ENCODE measurements at regions not wholly inside any gene's neighbourhood (a gene's known extent, or its start where the extent isn't known, plus 50 kb on each side); places are given as distances from the start of the nearest gene placed in this dataset.
"Not testable (repeated sequence)": the region's sequence is repeated elsewhere in the genome, so short reads cannot be mapped to it uniquely, and the experiment has no call there.

GRCh38 chr7:51930834-51931233, 614.2 kb upstream of the COBL start:
- DNase-seq (ENCODE audit: low spot score) = no peak

- no peak for DNase-seq (ENCODE audit: low spot score)
These were observed 613.2 kb upstream of the COBL start for GRCh38 chr7:51929818-51930217.

- DNase-seq (ENCODE audit: low spot score) = no peak
These were observed 611.1 kb upstream of the COBL start for GRCh38 chr7:51927738-51928137.

- no peak for DNase-seq (ENCODE audit: low spot score)
These were observed 602.0 kb upstream of the COBL start for GRCh38 chr7:51918581-51918980.

- DNase-seq (ENCODE audit: low spot score) = no peak
These were observed 584.9 kb upstream of the COBL start for GRCh38 chr7:51901489-51901840.

- not testable (repeated sequence) for DNase-seq (ENCODE audit: low spot score)
These were observed 584.3 kb upstream of the COBL start for GRCh38 chr7:51900755-51901488.

- no peak for DNase-seq (ENCODE audit: low spot score)
These were observed 583.0 kb upstream of the COBL start for GRCh38 chr7:51899611-51900010.

GRCh38 chr7:51882412-51882811, 565.8 kb upstream of the COBL start:
- no peak for DNase-seq (ENCODE audit: low spot score)

- no peak for DNase-seq (ENCODE audit: low spot score)
These were observed 564.7 kb upstream of the COBL start for GRCh38 chr7:51881309-51881708.

- no peak for DNase-seq (ENCODE audit: low spot score)
These were observed 562.3 kb upstream of the COBL start for GRCh38 chr7:51878865-51879264.

GRCh38 chr7:51869452-51869851, 552.8 kb upstream of the COBL start:
- no peak for DNase-seq (ENCODE audit: low spot score)

- no peak for DNase-seq (ENCODE audit: low spot score)
These were observed 550.5 kb upstream of the COBL start for GRCh38 chr7:51867117-51867516.

GRCh38 chr7:51860305-51860704, 543.7 kb upstream of the COBL start:
- no peak for DNase-seq (ENCODE audit: low spot score)

GRCh38 chr7:51850126-51850525, 533.5 kb upstream of the COBL start:
- DNase-seq (ENCODE audit: low spot score) = no peak

GRCh38 chr7:51847461-51848134, 531.0 kb upstream of the COBL start:
- DNase-seq (ENCODE audit: low spot score) = no peak

GRCh38 chr7:51839130-51839529, 522.5 kb upstream of the COBL start:
- DNase-seq (ENCODE audit: low spot score) = not testable (repeated sequence)

- no peak for DNase-seq (ENCODE audit: low spot score)
These were observed 511.0 kb upstream of the COBL start for GRCh38 chr7:51827631-51828030.

GRCh38 chr7:51824050-51824449, 507.4 kb upstream of the COBL start:
- DNase-seq (ENCODE audit: low spot score) = no peak

- no peak for DNase-seq (ENCODE audit: low spot score)
These were observed 506.8 kb upstream of the COBL start for GRCh38 chr7:51823437-51823836.

- no peak for DNase-seq (ENCODE audit: low spot score)
These were observed 501.2 kb upstream of the COBL start for GRCh38 chr7:51817694-51818225.

GRCh38 chr7:51805783-51806431, 489.3 kb upstream of the COBL start:
- DNase-seq (ENCODE audit: low spot score) = not testable (repeated sequence)

GRCh38 chr7:51802718-51803117, 486.1 kb upstream of the COBL start:
- no peak for DNase-seq (ENCODE audit: low spot score)

GRCh38 chr7:51797371-51797770, 480.8 kb upstream of the COBL start:
- DNase-seq (ENCODE audit: low spot score) = no peak

Data from CD4-positive, alpha-beta T cell treated with Interleukin-15 for 4 hours (primary cell).